Fibroblast of peridontal ligament (primary cell): ENCODE measurements at regions not wholly inside any gene's neighbourhood (a gene's known extent, or its start where the extent isn't known, plus 50 kb on each side); places are given as distances from the start of the nearest gene placed in this dataset.

ENCODE experiments used
- DNase-seq: peaks from one replicate; pipeline ENCODE4 v3.0.0-alpha.2; 2010; ENCODE audit errors: extremely low read depth

DNA sequence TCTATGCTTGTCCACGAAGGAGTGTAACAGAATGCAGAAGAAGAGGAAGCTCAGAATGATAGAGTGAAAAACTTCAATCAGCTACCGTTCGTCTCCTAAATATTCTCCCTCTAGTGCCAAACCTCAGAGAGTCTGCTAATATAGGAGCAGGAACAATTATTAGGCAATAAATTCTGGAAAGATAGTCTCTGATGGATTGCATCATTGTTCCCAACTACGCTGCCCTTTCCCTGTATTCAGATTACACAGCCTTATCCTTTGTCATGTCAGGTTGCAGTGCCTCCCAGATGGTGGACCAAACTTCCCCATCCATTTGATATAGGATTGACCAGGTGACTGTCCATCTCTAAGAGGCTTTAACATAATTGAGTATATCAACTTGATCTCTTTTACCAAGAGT lies 811.5 kb upstream of the CHAC2 start:
- DNase-seq: no peak

DNA sequence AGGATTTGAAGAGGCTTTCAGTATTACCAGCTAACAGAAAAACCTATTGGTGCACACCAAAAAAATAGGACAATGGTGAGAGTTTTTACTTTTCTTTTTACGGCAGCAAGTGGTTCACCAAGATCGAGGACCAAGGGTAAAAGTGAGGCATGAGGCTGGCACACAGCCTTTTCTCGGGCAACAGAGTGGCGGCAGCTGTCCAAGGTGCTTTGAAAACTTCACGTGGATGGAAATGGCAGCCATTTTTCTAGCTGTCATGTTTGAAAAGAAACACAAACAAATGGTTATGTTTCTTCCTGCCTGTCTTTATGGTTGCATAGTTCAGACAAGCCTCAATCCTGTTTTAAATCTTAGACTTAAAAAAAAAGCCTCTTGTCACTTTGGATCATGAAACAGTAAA lies 812.5 kb upstream of the CHAC2 start:
- no peak for DNase-seq

DNA sequence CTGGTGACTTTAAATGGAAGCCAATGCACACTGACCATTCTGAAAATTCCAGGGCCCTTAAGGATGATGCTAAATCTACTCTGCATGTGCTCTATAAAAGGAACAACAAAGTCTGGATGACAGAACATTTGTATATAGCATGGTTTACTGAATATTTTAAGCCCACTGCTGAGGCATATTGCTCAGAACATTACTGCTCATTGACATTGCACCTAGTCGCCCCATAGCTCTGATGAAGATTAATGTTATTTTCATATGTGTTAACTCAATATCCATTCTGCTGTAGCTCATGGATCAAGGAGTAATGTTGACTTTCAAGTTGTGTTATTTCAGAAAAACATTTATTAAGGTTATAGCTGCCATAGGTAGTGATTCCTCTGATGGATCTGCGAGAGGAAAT lies 827.5 kb upstream of the CHAC2 start:
- DNase-seq: no peak

DNA sequence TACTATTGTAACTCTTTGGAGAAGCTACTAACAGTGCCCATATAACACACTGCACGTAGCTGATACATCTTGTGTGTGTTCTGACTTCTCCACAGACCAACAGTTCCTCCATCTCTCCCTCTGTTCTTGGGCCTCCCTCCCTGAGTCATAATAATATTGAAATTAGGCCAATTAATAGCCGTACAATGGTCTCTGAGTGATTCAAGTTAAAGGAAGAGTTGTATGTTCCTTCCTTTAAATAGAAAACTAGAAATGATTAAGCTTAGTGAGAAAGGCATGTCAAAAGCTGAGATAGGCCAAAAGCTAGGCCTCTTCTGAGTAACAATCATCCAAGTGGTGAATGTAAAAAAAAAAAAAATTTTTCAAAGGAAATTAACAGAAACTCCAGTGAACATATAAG lies 828.4 kb upstream of the CHAC2 start:
- no peak for DNase-seq

DNA sequence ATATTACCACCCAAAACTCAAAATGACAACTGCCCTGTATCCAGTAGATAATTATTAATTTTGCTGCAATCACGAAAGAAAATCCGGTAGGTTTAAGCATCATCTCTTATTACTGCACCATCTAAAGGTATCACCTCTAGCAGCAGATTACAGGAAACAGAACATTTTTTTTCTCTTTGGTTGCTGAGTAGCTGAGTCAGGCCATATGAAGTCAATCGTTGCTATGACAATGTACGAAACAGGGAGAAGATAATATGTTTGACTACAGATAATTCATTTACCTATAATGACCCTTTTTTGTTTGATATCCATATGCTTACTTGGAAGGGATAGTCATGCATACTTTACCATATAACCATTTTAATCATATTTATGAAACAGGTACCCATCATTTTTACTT lies 831.6 kb upstream of the CHAC2 start:
- DNase-seq: no peak

DNA sequence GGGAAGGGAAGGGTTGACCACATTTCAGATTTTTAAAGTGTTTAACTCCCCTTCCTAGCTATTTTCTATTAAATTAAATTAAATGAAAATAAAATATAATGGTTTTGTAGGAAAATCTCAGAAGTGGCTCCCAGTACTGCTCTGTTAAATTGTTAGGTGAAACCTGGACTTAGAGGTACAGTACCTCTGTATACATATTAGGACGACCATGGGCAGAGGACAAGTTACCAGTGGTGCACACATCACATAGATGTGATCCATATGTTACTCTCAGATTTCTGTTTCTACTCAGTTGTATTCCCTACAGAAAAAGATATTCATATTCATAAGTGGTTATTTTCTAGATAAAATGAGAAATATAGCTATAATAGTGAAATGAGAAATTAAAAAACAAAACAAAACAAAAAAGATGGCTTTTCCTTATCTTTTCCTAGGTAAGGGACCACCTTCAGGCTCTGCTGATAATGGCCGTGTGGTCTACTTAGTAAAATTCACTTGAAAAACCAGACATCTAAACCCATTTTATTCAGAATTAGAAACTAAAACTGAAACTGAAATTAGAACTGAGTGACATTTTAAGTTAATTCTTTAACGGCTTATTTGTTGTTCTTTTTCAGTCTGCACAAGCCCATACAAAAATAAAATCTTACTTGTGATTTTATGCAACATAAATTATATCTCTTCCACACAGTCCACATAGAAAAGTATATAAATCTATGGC lies 832.5 kb upstream of the CHAC2 start:
- no peak for DNase-seq

DNA sequence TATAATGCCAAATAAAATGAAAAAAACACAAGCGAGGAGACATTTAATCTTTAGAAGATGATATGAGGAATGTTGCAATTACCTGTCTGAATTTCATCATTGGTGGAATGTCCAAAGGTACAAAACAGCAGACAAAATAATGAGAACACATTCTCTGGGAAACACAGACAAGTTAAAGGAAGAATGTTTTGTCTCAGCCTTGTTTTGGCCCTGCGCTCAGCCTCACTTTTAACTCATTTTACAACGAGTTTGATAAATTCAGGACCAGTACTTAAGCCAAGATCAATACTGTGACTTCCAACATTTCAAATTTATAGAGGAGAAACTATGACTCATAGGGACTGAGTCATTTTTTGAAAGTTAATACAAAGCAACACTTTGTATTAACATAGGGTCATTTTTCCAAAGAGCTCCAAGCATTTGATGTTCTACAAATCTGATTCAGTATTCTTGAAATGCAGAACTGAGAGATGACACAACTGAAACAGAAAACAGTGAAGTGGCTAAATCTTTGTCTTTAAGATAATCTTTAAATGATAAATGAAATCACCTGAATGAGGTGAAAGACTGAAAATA lies 833.2 kb upstream of the CHAC2 start:
- DNase-seq: peak; percentile 91

DNA sequence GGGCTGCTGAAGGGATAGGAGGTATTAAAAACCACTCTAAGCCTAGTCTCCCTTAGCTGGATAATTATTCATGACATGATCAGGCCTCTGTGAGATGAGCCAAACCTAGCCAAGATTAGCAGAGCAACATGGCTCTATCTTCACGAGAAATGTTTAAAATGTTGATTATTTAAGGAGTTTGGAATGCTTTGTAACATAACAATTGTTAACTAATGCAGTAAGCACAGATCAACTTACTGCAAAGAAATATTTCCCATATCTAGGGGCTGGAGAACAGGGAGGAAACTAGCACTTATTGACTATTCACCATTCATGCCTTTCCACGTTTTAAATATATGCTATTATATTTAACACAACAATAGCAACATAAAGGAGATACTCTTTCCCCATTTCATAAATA lies 833.7 kb upstream of the CHAC2 start:
- peak; percentile 23 for DNase-seq

DNA sequence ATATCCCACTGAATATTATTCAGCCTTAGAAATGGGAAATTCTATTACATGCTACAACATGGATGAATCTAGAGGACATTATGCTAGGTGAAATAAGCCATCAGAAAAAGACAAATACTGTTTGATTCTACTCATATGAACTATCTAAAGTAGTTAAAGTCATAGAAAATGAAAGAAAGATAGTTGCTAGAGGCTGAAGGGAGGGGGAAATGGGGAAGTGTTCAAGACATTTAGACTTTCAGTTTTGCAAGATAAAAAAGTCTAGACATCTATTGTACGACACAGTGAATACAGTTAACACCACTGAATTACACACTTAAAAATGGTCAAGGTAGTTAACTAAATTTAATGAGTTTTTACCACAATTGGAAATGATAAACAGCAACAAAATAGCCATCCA lies 835.9 kb upstream of the CHAC2 start:
- DNase-seq: no peak

DNA sequence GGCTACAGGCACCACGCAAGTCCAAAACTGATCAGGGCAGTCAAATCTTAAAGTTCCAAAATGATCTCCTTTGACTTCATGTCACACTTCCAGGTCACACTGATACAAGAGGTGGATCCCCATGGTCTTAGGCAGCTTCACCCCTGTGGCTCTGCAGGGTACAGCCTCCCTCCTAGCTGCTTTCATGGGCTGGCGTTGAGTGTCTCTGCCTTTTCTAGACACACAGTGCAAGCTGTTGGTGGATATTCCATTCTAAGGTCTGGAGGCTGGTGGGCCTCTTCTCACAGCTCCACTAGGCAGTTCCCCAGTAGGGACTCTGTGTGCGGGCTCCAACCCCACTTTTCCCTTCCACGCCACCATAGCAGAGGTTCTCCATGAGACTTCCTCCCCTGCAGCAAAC lies 838.2 kb upstream of the CHAC2 start:
- DNase-seq: no peak

DNA sequence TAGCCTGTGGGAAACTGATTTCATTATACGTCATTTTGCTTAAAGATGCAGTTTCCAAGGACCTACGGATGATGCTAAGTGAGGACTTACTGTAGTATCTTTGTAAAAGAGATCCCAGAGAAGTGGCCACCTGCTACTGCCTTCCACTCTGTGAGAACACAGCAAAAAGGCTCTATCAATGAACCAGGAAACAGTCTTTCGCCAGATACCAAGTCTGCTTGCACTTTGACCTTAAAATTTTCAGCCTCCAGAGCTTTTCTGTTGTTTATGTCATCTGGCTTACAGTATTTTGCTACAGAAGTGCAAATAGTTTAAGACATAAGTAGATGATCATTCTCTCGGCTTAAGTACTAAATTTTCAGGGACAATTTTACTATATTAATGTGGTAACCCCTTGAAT lies 847.9 kb upstream of the CHAC2 start:
- no peak for DNase-seq

DNA sequence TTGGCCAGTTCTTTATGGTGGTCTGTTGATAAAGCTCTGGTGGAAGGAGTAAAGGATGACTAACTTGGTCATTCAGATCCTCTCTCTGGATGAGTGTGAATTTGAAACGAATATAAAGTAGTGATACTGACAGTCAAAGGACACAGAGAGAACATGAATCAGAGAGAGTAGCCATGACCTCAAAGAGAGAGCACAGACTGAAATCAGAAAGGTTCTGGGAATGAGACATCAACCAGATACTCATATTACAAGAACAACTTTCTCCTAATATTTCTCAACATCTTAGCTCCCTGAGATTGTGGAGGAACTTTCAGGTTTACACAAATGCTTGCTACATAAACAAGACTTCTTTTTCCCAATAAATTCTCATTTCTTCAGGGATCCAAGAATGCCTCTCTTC lies 849.1 kb upstream of the CHAC2 start:
- DNase-seq: peak; percentile 71

DNA sequence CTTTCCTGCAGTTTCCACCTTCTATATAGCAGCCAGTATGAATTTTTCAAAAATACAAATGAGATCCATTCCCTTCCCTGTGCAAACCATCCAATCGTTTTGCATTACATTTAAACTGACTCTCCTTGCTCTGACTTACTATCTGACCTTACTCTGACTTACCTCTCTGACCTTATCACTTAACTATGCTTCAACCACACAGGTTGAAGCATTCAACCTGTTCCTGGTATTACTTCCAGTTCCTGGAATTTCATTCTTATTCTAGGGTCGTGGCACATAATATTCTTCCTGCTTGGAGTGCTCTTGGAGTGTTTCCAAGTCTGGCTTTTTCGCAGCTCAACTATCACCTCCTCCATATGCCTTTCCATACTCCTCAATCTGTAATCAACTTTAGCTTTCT lies 850.6 kb upstream of the CHAC2 start:
- no peak for DNase-seq

DNA sequence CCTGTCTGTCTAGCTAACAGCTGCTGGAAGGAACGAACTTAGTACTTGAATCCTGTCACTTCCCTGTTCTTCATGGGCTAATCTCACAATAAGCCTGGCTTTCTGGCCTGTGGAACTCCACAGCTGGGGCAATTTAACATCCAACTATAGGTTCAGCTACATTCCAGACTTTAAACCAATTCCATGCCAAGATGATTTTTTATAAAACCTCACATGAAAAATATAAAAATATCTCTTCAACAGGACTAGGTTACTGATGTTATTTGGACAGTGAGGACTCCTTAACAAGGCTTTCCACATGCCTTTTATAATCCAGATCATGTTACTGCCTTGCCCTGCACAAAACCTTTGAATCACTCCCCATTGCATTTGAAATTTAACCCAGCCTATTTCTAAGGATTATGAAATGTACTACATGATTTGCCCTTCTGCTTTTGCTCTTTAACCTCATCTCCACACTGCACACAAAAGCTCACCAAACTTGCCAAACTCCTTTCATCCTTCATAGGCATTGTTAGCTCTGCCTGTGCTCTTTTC lies 863.2 kb upstream of the CHAC2 start:
- DNase-seq: peak; percentile 81

DNA sequence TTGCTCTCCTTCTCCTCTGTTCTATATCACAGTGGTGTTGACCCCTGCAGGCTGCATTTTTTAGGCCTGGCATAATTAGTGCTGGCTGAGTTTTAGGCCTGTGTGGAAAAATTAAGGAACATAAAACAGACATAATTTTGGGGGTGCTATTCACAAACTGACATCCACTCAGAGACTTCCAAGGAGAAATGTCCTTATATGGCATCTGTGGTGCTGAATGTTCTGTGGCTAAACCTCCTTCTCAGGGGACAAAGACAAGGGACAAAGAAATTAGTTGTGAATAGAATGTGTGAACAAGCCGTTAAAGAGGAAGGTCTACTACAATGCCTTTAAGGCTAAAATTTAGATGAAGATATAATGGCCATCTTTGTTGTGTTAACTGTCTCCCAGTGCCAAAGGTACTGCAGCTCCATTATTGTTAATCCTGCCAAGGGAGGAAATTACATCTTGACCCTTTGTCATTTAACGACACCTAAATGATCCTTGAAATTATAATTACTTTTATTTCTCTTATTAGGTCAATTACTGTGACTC lies 870.0 kb upstream of the CHAC2 start:
- no peak for DNase-seq

DNA sequence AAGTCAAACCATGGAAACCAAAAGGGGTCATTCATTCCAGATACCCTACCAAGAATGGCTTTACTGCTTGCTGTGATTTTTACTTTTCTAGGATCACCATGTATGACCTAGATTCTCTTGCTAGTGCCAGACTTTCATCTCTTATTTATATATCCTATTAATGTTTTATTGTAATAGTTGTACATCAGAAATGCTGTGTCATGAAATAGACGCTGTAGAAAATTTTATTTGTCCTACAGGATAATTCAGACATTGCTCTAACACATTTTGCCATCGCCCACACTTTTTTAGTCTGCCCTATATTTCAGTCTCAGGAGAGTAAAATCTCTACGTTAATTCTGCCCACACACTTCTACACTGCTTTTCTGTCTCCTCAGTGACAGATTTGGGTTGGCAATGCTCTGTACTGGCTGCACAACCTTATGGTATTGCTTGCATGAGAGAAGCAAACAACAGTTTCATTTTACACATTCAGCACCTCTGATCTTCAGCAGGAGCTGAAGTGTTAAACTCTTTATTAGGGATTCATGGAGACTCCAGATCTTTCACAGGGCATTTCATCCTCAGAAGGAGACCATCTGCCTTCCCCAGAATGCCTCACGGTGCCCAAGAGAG lies 871.8 kb upstream of the CHAC2 start:
- no peak for DNase-seq

DNA sequence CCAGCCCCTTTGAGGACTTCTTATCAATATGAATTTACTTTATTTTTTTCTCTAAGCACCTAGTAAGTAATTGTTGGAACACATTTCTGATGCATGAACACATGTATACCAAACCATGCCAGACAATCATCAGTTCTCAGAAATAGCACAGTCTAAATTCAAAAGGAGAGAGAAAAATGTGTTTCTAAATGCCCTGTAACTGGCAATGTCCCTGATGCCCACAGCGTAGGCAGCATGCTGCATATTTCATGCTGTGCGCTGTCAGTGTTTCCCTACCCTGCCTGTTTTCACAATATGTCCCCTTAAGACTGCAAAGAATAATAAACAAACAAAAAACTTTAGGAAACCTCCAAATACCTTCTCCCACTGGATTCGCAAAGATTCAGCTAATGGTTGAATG lies 881.0 kb upstream of the CHAC2 start:
- DNase-seq: no peak

DNA sequence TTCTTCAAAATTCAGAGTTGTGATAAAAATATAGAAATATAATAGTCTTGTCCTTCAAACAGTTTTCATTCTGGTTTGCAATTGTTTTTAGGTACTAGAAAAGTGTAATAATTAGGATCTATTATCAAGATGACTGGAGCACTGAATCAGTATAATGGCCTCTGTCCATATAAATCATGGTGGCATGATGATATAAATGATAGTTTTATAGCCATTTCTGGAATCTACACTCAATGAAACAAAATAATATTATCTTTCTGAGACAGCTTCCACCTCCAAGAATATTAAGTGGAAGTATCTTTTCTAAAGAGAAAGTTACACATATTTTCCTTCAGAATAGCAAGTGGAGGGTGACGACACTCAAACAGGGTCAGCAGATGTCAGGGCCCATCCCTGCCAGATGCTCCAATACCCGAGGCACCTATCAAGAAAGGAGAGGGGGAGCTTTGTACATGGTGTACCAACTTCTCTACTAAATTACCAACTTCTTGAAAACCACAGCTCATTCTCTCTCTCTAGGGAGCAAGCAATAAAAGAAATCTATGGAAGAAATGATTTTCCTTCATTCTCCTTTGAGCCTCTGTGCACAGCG lies 882.7 kb upstream of the CHAC2 start:
- no peak for DNase-seq

DNA sequence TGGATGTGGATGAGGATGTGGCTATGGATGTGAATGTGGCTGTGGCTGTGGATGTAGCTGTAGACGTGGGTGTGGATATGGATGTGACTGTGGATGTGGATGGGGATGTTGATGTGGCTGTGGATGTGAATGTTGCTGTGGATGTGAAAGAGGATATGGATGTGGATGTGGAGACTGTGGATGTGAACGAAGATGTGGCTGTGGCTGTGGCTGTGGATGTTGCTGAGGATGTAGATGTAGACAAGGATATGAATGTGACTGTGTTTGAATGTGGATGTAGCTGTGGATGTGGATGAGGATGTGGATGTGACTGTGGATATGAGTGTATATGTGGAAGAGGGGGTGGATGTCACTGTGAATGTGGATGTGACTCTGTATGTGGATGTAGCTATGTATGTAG lies 884.6 kb upstream of the CHAC2 start:
- DNase-seq: no peak

DNA sequence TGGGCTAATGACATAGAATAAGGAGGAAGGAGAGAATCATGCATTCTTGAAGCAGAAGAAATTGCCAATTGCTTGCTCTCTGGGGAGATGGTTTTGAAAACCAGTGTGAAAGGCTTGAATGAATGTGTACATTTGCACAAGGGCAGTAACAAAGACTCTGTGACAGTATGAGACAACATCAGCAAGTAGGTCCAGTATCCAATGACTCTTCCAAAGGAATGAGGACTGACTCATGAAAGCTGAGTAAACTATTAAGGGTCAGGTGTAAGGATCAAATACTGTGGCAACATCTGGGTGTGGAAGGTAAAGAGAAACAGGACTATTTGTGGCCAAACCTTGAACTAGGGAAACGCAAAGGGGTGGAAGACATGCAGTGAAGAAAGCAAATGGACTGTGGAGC lies 886.0 kb upstream of the CHAC2 start:
- DNase-seq: peak; percentile 56

DNA sequence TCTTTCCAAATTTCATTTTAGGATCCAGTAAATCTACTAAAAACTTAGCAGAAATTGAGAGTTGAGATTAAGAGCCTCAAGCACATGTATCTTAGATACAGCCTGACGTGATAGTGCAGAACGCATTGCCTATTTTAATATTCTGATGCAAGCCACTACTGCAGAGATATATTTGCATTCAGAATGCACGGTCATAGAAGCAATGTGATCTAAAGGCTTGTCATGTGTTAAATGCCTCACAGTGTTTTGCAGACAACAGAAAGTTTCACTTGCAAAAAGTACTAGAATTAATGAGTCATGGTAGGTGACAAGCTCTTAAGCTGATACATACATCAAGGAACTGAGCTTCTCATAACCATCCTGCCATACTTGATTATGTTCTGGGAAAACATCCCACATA lies 886.7 kb upstream of the CHAC2 start:
- DNase-seq: no peak

DNA sequence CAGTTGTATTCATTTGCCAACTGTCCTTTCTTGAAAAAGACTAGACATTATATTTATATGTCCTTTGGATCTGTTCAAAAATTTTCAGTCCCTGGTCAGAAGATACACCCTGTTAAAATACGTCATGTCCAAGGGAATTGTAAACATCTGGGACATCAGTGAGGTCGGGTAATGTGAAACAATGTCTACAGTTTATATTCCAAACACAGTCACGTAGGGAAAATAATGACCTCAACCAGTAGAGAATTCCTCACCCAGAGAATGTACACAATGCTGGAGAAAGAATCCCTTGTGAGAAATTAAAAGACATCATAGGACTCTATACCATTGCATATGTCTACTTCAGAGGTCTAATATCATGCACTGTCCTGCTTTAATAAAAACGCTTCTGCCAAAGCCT lies 888.0 kb upstream of the CHAC2 start:
- no peak for DNase-seq

DNA sequence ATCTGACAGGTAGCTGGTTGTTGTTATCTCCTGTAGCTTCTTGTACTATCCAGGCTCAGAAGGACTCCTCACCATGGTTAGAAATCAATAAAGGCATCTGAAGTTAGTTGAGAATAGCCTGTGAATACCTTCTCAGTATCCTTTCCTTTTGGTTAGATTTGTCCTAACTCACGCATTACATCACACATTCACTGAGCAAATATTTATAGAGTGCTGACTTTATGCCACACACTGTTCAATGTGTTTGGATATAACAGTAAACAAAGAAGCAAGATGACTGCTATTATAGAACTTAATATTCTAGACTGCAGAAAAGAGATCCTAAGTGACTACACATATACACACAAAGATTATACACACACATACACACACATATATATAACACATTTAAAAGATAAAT lies 889.9 kb upstream of the CHAC2 start:
- DNase-seq: peak; percentile 39
